ENCODE measurements at regions not wholly inside any gene's neighbourhood (a gene's known extent, or its start where the extent isn't known, plus 50 kb on each side); places are given as distances from the start of the nearest gene placed in this dataset.
"Not testable (repeated sequence)": the region's sequence is repeated elsewhere in the genome, so short reads cannot be mapped to it uniquely, and the experiment has no call there.

GRCh38 chr22:48911067-48911466, 916.6 kb downstream of the BRD1 start:
- not testable (repeated sequence) for TF ChIP-seq EZH2phosphoT487 (IDR thresholded peaks at IDR 0.05; ENCODE audit: unreplicated experiment); EZH2 (IDR thresholded peaks at IDR 0.05; ENCODE audit: low read depth, unreplicated experiment); ETS1 (IDR thresholded peaks at IDR 0.05); JUNB (IDR thresholded peaks at IDR 0.05; ENCODE audit: unreplicated experiment); CTCF (conservative IDR thresholded peaks at IDR 0.05; ENCODE audit: low read depth in 2 of 2); CREB1 (CRISPR knock-in tag; IDR thresholded peaks at IDR 0.05; ENCODE audit: low read depth); POLR2AphosphoS5 (IDR thresholded peaks at IDR 0.05; ENCODE audit: low read depth); REST (IDR thresholded peaks at IDR 0.05; ENCODE audit: unreplicated experiment); STAT1 (IDR thresholded peaks at IDR 0.05; ENCODE audit: unreplicated experiment); ZNF331 (CRISPR knock-in tag; IDR thresholded peaks at IDR 0.05; ENCODE audit: low read depth)

Data from GM23338 (cell line).